Endothelial cell of umbilical vein (primary cell): ENCODE measurements at regions not wholly inside any gene's neighbourhood (a gene's known extent, or its start where the extent isn't known, plus 50 kb on each side); places are given as distances from the start of the nearest gene placed in this dataset.

Source experiments
- BruUV-seq: library from RNA; stranded (reverse); fragments of 400-500 nt; replicated peaks from 2 replicates; lab custom pipeline; 2021; lab: Mats Ljungman, UMichigan
- CTCF ChIA-PET: fragments of 300-600, 350-600 bp; sonication (Branson Sonifier 250); formaldehyde crosslinking; loops from one replicate; lab custom pipeline; 2021; ENCODE audit warnings: antibody characterized with exemption, inconsistent platforms; lab: Charles Lee
- POLR2A ChIA-PET: fragments of 300-600, 350-600 bp; sonication (Branson Sonifier 250); formaldehyde crosslinking; loops from one replicate; lab custom pipeline; 2021; ENCODE audit warnings: antibody characterized with exemption, inconsistent platforms; lab: Charles Lee
- DNase-seq: peaks from one replicate; pipeline ENCODE4 v3.0.0-alpha.2; 2011; ENCODE audit warnings: low read depth, low spot score
- FAIRE-seq: peaks from 2 replicates; lab custom pipeline; 2011; peaks lifted over from hg19 to GRCh38; lab: Jason Lieb, UNC
- H2AFZ ChIP-seq: 2 replicates; pipeline ENCODE4 v1.6.0; 2012; ENCODE audit warnings: low read depth, low read length, control low read depth, inconsistent platforms
- H3K27ac ChIP-seq: 2 replicates; pipeline ENCODE4 v1.5.1; 2011; ENCODE audit warnings: low read depth, mild to moderate bottlenecking, control low read depth, low read length, moderate library complexity; ENCODE audit not compliant: insufficient read depth
- H3K27me3 ChIP-seq, 2 experiments: 2 replicates each; pipeline versions ENCODE4 v1.6.0 to v1.6.1; 2011; ENCODE audit warnings: low read length in 2 of 2, mixed read lengths in 1 of 2; ENCODE audit not compliant: control insufficient read depth in 2 of 2, insufficient read depth in 2 of 2
- H3K36me3 ChIP-seq, 2 experiments: 2 replicates in 1 of 2; 3 replicates in 1 of 2; pipeline ENCODE4 v1.5.1; 2011; ENCODE audit warnings: low read length in 2 of 2, mild to moderate bottlenecking in 1 of 2, moderate library complexity in 1 of 2; ENCODE audit not compliant: control insufficient read depth in 2 of 2, insufficient read depth in 2 of 2; ENCODE audit errors: extremely low read depth in 1 of 2
- H3K4me1 ChIP-seq: 3 replicates; pipeline ENCODE4 v1.5.1; 2011; ENCODE audit warnings: mild to moderate bottlenecking, low read length; ENCODE audit not compliant: control insufficient read depth, insufficient read depth; ENCODE audit errors: extremely low read depth
- H3K4me2 ChIP-seq: 2 replicates; pipeline ENCODE4 v1.6.1; 2011; ENCODE audit warnings: low read length, control low read depth, mixed read lengths; ENCODE audit not compliant: insufficient read depth
- H3K4me3 ChIP-seq, 3 experiments: fragments of 200-600 bp in 1 of 3; sonication (generic), shearing (Covaris generic) in 1 of 3; replicated peaks in 1 of 3; 2 replicates each; pipeline ENCODE4 v1.5.1; 2011 to 2016; ENCODE audit warnings: control low read depth in 3 of 3, low read length in 3 of 3, mild to moderate bottlenecking in 2 of 3, inconsistent platforms in 1 of 3, low read depth in 1 of 3, moderate library complexity in 1 of 3; ENCODE audit not compliant: insufficient read depth in 1 of 3
- H3K79me2 ChIP-seq: 2 replicates; pipeline ENCODE4 v1.6.0; 2012; ENCODE audit warnings: low read length, inconsistent platforms; ENCODE audit not compliant: control insufficient read depth, insufficient read depth
- H3K9ac ChIP-seq: replicated peaks from 2 replicates; pipeline ENCODE3; 2011; ENCODE audit warnings: low read length, control low read depth; ENCODE audit not compliant: insufficient read depth; ENCODE audit errors: extremely low read depth
- H3K9me1 ChIP-seq: replicated peaks from 3 replicates; pipeline ENCODE4 v1.6.0; 2011; ENCODE audit warnings: mild to moderate bottlenecking, low read length; ENCODE audit not compliant: control insufficient read depth, insufficient read depth; ENCODE audit errors: extremely low read depth
- H3K9me3 ChIP-seq: replicated peaks from 2 replicates; pipeline ENCODE4 v1.5.1; 2012; ENCODE audit warnings: low read length, inconsistent platforms; ENCODE audit not compliant: control insufficient read depth, insufficient read depth
- H4K20me1 ChIP-seq: replicated peaks from 2 replicates; pipeline ENCODE3; 2011; ENCODE audit warnings: mild to moderate bottlenecking, low read length; ENCODE audit not compliant: control insufficient read depth, insufficient read depth; ENCODE audit errors: extremely low read depth
- EZH2 ChIP-seq: IDR thresholded peaks from 2 replicates; pipeline ENCODE4 v1.6.1; 2012; ENCODE audit warnings: borderline replicate concordance, low read depth, mild to moderate bottlenecking, moderate library complexity, low read length, inconsistent platforms; ENCODE audit not compliant: severe bottlenecking
- FOS ChIP-seq: IDR thresholded peaks from 2 replicates; pipeline ENCODE4 v1.6.1; 2011; ENCODE audit warnings: mild to moderate bottlenecking, low read length, moderate library complexity, borderline replicate concordance; ENCODE audit not compliant: insufficient read depth
- GATA2 ChIP-seq: IDR thresholded peaks from 2 replicates; pipeline ENCODE4 v1.7.0; 2011; ENCODE audit warnings: low read depth, mild to moderate bottlenecking, moderate library complexity, mixed read lengths, low read length; ENCODE audit not compliant: insufficient read length, insufficient read depth
- JUN ChIP-seq: IDR thresholded peaks from 2 replicates; pipeline ENCODE4 v1.6.1; 2011; ENCODE audit warnings: borderline replicate concordance, low read depth; ENCODE audit not compliant: insufficient read length, insufficient read depth
- MYC ChIP-seq: IDR thresholded peaks from one replicate; pipeline ENCODE4 v1.6.1; 2011; ENCODE audit warnings: mild to moderate bottlenecking, low read depth, low read length
- POLR2A ChIP-seq: IDR thresholded peaks from 2 replicates; pipeline ENCODE4 v1.6.1; 2012; ENCODE audit warnings: low read depth, mild to moderate bottlenecking, control low read depth, low read length
- POLR2AphosphoS5 ChIP-seq: IDR thresholded peaks from 2 replicates; pipeline ENCODE4 v1.6.1; 2012; ENCODE audit warnings: low read depth, mild to moderate bottlenecking, control low read depth, low read length, moderate library complexity; ENCODE audit not compliant: insufficient read depth
- dilution Hi-C: fragments of 300-500 bp; cut with MboI; formaldehyde crosslinking; loops from one replicate; pipeline ENCODE4 v1.15.0; 2019; ENCODE audit warnings: low sequenced_read_pairs; ENCODE audit not compliant: extremely low pct_ligation_motif_present
- intact Hi-C: fragments of 100-400 bp; cut with micrococcal nuclease; formaldehyde crosslinking; loops from one replicate; pipeline ENCODE4 v1.10.0; 2022
- TF ChIP-seq, protein P1 (sequence below), 2 donors: IDR thresholded peaks; 1 replicate in 1 of 2; 2 replicates in 1 of 2; pipeline ENCODE4 v1.5.1; 2011; ENCODE audit warnings: low read length in 2 of 2, mild to moderate bottlenecking in 2 of 2, moderate library complexity in 2 of 2, control low read depth in 1 of 2, inconsistent platforms in 1 of 2, low read depth in 1 of 2; ENCODE audit not compliant: insufficient read depth in 1 of 2; ENCODE audit errors: extremely low read depth in 1 of 2
- TF ChIP-seq, protein P2 (sequence below): IDR thresholded peaks from 2 replicates; pipeline ENCODE4 v1.6.1; 2011; ENCODE audit not compliant: insufficient read depth, insufficient read length

DNA sequence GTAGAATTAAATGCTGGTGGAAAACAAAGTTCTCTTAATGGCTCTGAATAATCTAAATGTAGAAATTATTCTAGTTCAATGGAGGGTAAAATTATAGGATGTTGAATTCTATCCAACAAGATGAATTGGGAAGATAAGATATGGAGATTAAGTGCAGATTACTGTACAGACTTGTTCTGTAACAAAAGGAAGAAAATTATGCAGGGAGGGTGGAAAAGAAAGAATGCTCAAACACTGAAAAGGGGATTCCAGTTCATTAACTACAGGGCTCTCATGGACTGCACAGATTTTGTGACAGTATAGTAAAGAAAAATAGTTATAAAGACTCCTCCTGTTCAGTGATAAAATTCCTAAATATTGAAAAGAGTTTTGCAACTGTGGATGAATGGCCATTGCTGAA, 1794.0 kb upstream of the PCDH7 start:
- no peak overlapping the region for H3K4me2 ChIP-seq
- no peaks in the 10 kb centered on the region for H3K4me1 ChIP-seq
- H2AFZ ChIP-seq, result no peak overlapping the region
- BruUV-seq, result no TSS peak
- no peaks in the 10 kb centered on the region for H3K79me2 ChIP-seq
- no peaks in the 10 kb centered on the region for H3K27me3 ChIP-seq
- TF ChIP-seq POLR2AphosphoS5 (no peak), GATA2 (no peak), MYC (no peak), POLR2A (no peak)
- TF ChIP-seq, protein P1, sequence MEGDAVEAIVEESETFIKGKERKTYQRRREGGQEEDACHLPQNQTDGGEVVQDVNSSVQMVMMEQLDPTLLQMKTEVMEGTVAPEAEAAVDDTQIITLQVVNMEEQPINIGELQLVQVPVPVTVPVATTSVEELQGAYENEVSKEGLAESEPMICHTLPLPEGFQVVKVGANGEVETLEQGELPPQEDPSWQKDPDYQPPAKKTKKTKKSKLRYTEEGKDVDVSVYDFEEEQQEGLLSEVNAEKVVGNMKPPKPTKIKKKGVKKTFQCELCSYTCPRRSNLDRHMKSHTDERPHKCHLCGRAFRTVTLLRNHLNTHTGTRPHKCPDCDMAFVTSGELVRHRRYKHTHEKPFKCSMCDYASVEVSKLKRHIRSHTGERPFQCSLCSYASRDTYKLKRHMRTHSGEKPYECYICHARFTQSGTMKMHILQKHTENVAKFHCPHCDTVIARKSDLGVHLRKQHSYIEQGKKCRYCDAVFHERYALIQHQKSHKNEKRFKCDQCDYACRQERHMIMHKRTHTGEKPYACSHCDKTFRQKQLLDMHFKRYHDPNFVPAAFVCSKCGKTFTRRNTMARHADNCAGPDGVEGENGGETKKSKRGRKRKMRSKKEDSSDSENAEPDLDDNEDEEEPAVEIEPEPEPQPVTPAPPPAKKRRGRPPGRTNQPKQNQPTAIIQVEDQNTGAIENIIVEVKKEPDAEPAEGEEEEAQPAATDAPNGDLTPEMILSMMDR (IDR thresholded peaks at IDR 0.05; ENCODE audit: extremely low read depth in 1 of 2, insufficient read depth in 1 of 2, low read depth in 1 of 2, low read length in 2 of 2), result no peak
- TF ChIP-seq, protein P2, sequence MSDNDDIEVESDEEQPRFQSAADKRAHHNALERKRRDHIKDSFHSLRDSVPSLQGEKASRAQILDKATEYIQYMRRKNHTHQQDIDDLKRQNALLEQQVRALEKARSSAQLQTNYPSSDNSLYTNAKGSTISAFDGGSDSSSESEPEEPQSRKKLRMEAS, result no peak
- POLR2A ChIA-PET, result no interaction called here
- H4K20me1 ChIP-seq, result no peaks in the 10 kb centered on the region
- H3K9ac ChIP-seq, result no peak overlapping the region
- no peaks in the 10 kb centered on the region for H3K36me3 ChIP-seq
- intact Hi-C loops (no loop called here), dilution Hi-C loops (no loop called here)
- no peak overlapping the region for H3K27ac ChIP-seq
- H3K9me1 ChIP-seq, result no peaks in the 10 kb centered on the region
- no peaks in the 10 kb centered on the region for H3K9me3 ChIP-seq
- CTCF ChIA-PET, result no interaction called here
- FAIRE-seq (no peak), DNase-seq (no peak)
- H3K4me3 ChIP-seq, result no peak overlapping the region

DNA sequence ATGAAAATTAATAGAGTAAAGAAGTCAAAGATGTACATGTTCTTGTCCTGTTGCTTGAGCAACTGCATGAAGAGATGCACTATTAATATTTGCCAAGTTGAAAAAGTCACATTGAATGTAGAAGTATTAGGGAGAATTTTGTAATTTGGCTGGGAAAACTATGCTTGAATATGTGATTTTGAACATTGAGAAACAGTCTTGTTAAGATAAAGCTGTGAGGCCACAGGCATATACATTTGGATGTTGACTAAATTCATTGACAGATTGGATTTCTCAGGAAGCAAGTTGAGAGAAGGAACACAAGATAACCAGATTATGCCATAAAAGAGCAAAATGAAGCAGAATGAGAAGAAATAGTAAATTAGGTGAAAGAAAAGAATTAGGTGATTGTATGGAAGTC, 1777.5 kb upstream of the PCDH7 start:
- H3K9me3 ChIP-seq, result no peaks in the 10 kb centered on the region
- no peak for FAIRE-seq
- H3K4me3 ChIP-seq, result no peak overlapping the region
- no peak overlapping the region for H3K9ac ChIP-seq
- H3K27ac ChIP-seq, result no peak overlapping the region
- H3K4me1 ChIP-seq, result no peaks in the 10 kb centered on the region
- no peak for DNase-seq
- H3K9me1 ChIP-seq, result no peaks in the 10 kb centered on the region
- dilution Hi-C loops, result no loop called here
- H3K4me2 ChIP-seq, result no peak overlapping the region
- H2AFZ ChIP-seq, result no peak overlapping the region
- H3K36me3 ChIP-seq, result no peaks in the 10 kb centered on the region
- BruUV-seq, result no TSS peak
- H3K79me2 ChIP-seq, result no peaks in the 10 kb centered on the region
- CTCF ChIA-PET, result no interaction called here
- H4K20me1 ChIP-seq, result no peaks in the 10 kb centered on the region
- TF ChIP-seq, protein P2, result no peak
- TF ChIP-seq MYC, result no peak
- TF ChIP-seq GATA2, result no peak
- no peak for TF ChIP-seq JUN
- no peak for TF ChIP-seq EZH2
- TF ChIP-seq POLR2A, result no peak
- TF ChIP-seq POLR2AphosphoS5, result no peak
- no peak for TF ChIP-seq FOS
- TF ChIP-seq, protein P1 (IDR thresholded peaks at IDR 0.05; ENCODE audit: extremely low read depth in 1 of 2, insufficient read depth in 1 of 2, low read depth in 1 of 2, low read length in 2 of 2), result no peak
- POLR2A ChIA-PET, result no interaction called here
- intact Hi-C loops, result no loop called here
- no peaks in the 10 kb centered on the region for H3K27me3 ChIP-seq
